NOMO-1 treated with dmso at 0.1 percent for 144 hours (cell line): ENCODE measurements at regions not wholly inside any gene's neighbourhood (a gene's known extent, or its start where the extent isn't known, plus 50 kb on each side); places are given as distances from the start of the nearest gene placed in this dataset.
"Not testable (repeated sequence)": the region's sequence is repeated elsewhere in the genome, so short reads cannot be mapped to it uniquely, and the experiment has no call there.

ENCODE experiments used
- DNase-seq: peaks from one replicate; lab custom pipeline; 2025; ENCODE audit not compliant: unreplicated experiment; lab: John Stamatoyannopoulos, UW

- DNase-seq = no peak
Observed at GRCh38 chr5:106292654-106293053, 1378.1 kb downstream of the EFNA5 start.

DNA sequence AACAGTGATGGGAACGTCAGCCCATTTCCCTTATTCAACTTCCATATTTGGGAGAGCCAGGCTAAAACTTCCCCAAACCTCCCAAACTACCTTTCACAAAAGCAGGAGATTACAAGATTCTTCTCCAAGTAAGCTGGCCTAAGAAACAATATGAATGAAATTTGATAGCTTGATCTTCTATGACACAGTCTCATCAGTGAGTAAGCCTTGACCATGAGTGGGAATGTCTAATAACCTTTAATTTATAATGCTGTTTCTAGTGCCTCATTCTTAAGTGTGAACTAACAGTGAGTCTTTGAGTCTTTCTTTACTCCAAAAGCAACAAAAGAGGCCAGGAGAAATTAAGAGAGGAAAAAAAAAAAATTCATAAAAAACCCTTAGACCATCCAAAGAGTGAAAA is 1379.9 kb downstream of the EFNA5 start:
- no peak for DNase-seq

- DNase-seq = no peak
Observed at GRCh38 chr5:106288979-106289378, 1381.8 kb downstream of the EFNA5 start.

DNA sequence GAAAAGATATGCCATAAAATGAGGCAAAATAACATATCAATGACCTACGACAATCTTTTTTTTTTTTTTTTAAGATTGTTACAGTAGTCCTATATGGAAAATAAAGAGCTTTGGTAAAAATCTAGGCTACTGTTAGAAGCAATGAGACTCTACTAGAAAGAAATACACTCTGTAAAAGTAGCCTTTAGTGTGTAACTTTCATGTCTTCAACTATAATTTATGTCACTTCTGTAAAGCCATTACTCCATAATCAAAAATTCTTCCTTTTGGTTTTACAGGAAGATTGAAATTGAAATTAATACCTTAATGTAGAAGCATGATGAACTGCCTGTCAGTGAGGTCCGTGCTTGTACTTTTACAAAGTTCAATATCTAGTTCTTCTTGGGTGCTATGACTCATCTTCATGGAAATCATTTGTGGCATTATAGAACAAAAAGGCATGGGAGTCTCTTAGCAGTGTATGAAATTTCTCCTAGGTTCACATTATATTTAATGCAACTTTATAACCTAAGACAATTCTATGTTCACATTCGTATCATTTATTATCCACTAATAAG is 1393.1 kb downstream of the EFNA5 start:
- no peak for DNase-seq

- no peak for DNase-seq
Observed at GRCh38 chr5:106269252-106269843, 1401.4 kb downstream of the EFNA5 start.

DNA sequence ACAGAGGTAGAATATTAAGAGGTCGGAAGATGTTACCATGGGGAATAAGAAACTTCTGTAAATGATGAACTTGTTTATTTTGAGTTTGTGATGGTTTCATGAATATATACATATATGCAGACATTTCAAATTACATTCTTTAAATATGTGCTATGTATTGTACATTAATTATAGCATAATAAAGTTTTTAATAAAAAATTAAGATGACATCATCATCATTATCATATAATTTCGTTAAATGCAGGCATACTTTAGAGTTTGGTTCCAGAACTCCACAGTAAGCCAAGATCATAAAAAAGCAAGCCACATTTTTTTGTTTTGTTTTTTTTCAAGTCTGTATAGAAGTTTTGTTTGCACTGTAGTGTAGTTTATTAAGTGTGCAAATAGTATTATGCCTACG is 1403.5 kb downstream of the EFNA5 start:
- no peak for DNase-seq

GRCh38 chr5:106262395-106262794 is 1408.3 kb downstream of the EFNA5 start:
- DNase-seq = no peak

GRCh38 chr5:106259431-106260090 is 1411.2 kb downstream of the EFNA5 start:
- not testable (repeated sequence) for DNase-seq

DNA sequence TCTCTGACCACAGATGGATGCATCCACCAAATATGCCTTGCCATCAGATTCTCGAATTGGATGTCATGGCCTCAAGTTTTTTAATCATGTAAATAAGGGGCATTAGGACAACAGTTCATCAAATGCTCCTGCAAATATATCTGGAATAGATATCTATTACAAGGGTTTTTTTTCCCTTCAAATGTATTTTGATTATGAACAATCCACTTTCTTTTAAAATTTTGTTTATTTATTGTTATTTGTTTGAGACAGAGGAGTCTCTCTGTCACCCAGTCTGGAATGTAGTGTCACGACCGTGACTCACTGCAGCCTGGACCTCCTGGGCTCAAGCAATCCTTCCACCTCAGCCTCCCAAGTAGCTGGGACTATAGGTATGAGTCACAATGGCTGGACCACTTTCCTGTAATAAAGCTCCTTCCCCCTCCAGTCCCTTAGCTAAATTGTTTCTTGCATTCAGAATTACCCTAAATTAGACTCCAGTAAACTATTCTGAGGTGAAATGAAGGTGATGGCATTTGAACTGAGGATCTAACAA is 1412.1 kb downstream of the EFNA5 start:
- DNase-seq = no peak

DNA sequence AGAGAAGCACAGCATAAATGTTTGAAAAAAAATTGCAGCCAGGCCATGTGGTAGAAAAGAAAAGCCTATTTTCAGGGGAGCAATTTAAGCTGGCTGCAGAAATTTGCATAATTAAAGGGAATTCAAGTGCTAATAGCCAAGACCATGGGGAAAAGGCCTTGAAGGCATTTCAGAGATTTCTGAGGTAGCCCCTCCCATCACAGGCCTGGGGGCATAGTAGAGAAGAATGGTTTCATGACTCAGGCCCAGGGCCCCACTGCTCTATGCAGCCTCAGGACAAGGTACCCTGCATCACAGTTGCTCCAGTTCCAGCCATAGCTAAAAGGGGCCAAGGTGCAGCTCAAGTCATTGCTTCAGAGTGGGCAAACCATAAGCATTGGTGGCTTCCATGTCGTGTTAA is 1416.0 kb downstream of the EFNA5 start:
- DNase-seq = no peak

DNA sequence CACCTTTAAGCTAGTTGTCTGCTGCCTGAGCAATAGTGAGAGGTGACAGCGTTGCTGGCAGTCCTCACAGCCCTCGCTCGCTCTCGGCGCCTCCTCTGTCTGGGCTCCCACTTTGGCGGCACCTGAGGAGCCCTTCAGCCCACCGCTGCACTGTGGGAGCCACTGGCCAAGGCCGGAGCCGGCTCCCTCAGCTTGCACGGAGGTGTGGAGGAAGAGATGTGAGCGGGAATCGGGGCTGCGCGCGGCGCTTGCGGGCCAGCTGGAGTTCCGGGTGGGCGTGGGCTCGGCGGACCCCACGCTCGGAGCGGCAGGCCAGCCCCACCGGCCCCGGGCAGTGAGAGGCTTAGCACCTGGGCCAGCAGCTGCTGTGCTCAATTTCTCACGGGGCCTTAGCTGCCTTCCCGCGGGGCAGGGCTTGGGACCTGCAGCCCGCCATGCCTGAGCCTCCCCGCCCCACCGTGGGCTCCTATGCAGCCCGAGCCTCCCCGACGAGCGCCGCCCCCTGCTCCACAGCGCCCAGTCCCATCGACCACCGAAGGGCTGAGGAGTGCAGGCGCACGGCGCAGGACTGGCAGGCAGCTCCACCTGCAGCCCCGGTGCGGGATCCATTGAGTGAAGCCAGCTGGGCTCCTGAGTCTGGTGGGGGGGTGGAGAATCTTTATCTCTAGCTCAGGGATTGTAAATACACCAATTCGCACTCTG is 1424.5 kb downstream of the EFNA5 start:
- DNase-seq = not testable (repeated sequence)

- no peak for DNase-seq
Observed at GRCh38 chr5:106241409-106241808, 1429.3 kb downstream of the EFNA5 start.

- DNase-seq = no peak
Observed at GRCh38 chr5:106205916-106206571, 1464.7 kb downstream of the EFNA5 start.

GRCh38 chr5:106202035-106202434 is 1468.7 kb downstream of the EFNA5 start:
- no peak for DNase-seq

- no peak for DNase-seq
Observed at GRCh38 chr5:106200971-106201370, 1469.8 kb downstream of the EFNA5 start.

- no peak for DNase-seq
Observed at GRCh38 chr5:106195679-106196474, 1474.9 kb downstream of the EFNA5 start.

GRCh38 chr5:106189121-106189809 is 1481.5 kb downstream of the EFNA5 start:
- DNase-seq = no peak

DNA sequence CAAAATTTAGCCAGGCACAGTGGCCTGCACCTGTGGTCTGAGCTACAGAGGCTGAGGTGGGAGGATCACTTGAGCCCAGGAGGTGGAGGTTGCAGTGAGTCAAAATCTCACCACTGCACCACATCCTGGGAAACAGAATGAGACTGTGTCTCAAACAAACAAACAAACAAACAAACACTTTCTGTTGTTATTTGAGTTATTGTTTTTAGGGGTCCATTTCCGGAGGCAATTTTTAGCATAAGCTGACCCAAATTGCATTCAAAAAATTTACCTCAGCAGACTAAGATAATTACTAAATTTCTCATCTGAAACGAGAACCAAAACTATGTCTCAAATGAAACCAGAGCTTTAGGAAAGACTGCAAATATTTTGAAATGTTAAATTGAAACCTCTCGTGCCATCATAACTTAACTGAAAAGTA is 1485.1 kb downstream of the EFNA5 start:
- DNase-seq = no peak

- DNase-seq = no peak
Observed at GRCh38 chr5:106174903-106175302, 1495.8 kb downstream of the EFNA5 start.
